HuH-7.5 (cell line): ENCODE measurements at regions not wholly inside any gene's neighbourhood (a gene's known extent, or its start where the extent isn't known, plus 50 kb on each side); places are given as distances from the start of the nearest gene placed in this dataset.

ENCODE experiments used
- DNase-seq: peaks from one replicate; pipeline ENCODE4 v3.0.0; 2011; ENCODE audit warnings: low spot score

GRCh38 chr16:51085271-51085670 is 65.8 kb downstream of the SALL1 start:
- no peak for DNase-seq

- DNase-seq, result no peak
Measured at GRCh38 chr16:51084074-51084928, 66.8 kb downstream of the SALL1 start.

- no peak for DNase-seq
Measured at GRCh38 chr16:51072591-51072990, 78.5 kb downstream of the SALL1 start.

GRCh38 chr16:51071326-51071725 is 79.7 kb downstream of the SALL1 start:
- DNase-seq, result no peak

DNA sequence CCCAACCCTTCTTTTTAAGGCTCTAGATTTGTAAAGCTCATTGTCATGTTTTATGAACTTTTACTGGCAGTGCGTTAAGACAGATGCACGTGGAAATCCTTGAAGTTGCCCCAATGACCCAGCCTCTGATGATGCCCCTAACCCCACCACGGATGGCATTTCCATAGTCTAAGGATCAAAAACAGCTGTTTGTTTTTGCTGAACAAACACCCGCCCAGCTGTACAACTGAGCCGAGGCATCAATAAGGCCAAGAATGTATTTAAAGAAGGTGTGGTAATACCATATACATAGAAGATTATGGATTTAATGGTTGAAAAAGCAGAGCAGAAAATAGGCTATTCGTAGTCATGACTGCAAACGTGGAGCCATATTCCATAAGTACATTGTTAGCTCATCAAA is 83.7 kb downstream of the SALL1 start:
- DNase-seq, result no peak

GRCh38 chr16:51062039-51062438 is 89.0 kb downstream of the SALL1 start:
- no peak for DNase-seq

GRCh38 chr16:51061328-51061727 is 89.7 kb downstream of the SALL1 start:
- DNase-seq, result no peak

DNA sequence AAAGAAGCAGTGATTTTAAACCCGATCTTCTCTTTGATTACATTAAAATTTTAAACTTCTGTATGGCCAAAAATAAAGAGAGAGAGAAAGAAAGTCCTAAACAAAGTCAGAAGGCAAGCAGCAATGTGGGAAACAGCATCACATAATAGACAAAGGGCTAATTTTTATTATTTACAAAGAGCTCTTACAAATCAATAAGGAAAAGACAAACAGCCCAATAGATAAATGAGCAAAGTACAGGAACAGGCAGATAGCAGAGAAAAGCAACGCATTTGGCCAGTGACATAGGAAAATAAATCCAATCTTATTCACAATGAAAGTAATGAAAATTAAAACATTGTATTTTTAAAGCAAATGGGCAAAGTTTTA is 93.1 kb downstream of the SALL1 start:
- no peak for DNase-seq

DNA sequence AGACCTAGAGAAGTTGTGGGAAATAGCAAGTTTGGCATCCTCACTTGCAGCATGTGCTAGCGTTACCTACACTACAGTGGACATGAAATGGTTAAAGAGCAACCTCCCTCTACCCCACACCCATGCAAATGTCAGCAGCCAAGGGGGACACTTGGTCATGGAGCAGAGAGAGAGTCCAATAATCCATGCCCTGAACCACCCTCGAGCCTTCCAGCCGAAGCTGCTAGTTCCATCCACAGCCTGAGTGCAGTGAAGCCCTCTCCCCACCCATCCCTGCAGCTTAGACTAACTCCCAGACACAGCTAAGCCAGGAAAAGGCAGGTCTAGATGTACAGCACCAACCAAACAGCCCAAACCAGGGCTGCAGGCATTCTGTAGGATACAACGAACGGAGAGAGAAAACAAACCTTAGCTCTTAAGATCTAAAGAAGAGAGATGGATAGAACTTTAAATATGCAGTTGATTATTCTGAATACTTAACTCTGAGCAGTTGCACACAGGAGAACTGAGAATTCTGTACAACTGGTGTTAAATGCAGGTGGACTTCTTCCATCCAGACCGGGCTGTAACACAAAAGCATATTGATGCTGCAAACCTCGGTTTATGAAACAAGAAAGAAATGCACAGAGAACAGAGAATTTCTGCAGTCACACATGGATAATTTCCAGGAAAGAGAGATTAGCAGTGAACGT is 93.8 kb downstream of the SALL1 start:
- no peak for DNase-seq

GRCh38 chr16:51056331-51056730 is 94.7 kb downstream of the SALL1 start:
- DNase-seq, result no peak

- DNase-seq, result no peak
Measured at GRCh38 chr16:51055434-51055833, 95.6 kb downstream of the SALL1 start.

DNA sequence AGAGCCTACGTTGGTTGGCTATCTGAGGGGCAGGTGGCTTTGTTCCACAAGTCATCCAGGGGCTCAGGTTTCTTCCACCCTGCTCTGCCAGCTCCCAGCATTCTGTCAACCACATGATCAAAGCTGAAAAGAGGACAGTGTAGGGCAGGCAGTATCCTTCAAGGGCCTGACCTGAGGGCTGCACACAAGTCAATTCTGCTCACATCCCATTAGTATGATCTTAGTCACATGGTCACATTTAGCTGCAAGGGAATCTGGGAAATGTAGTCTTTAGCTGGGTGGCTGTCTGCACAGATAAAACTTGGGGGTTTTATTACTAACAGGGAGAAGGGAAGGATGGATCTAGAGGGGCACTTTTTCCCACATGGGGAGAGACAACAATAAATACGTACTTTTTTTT is 97.3 kb downstream of the SALL1 start:
- DNase-seq, result no peak

- DNase-seq, result no peak
Measured at GRCh38 chr16:51051671-51052070, 99.4 kb downstream of the SALL1 start.

DNA sequence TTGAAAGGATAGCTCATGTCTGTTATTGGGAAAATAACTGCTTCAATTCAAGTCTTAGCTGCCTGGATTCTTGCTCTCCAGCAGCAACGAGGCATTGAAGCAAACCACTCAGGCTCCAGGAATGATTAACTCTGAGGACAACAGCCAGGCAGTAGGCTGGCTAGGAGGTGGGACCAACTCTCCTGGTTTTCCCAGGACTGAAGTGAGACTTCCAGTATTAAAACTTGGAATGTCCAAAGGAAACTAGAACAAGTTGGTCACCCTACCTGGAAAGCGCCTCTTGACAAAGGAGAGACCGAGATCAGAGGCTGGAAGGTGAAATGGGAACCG is 100.7 kb downstream of the SALL1 start:
- no peak for DNase-seq

GRCh38 chr16:51049678-51050376 is 101.2 kb downstream of the SALL1 start:
- DNase-seq, result no peak

GRCh38 chr16:51049276-51049675 is 101.8 kb downstream of the SALL1 start:
- DNase-seq, result no peak

GRCh38 chr16:51048544-51048943 is 102.5 kb downstream of the SALL1 start:
- no peak for DNase-seq

DNA sequence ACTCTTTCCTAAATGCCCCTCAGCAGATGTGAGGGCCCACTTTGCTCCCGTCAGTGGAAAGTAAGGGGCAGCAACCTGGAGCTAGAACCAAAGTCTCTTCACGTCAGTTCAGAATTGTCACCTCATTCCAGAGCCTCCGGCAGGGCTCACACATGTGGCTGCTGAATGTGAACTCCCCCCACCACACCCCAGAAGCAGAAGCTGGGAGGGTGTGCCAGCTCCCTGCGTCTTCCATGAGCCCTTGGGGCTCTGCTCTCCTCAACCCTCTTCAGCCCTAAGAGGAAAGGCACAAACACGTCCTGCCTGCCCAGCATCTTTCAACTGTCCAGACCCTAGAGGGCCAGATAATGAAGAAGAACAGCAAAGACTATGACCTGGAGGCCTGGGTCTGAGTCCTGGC is 105.3 kb downstream of the SALL1 start:
- no peak for DNase-seq

GRCh38 chr16:51045186-51045585 is 105.9 kb downstream of the SALL1 start:
- no peak for DNase-seq

DNA sequence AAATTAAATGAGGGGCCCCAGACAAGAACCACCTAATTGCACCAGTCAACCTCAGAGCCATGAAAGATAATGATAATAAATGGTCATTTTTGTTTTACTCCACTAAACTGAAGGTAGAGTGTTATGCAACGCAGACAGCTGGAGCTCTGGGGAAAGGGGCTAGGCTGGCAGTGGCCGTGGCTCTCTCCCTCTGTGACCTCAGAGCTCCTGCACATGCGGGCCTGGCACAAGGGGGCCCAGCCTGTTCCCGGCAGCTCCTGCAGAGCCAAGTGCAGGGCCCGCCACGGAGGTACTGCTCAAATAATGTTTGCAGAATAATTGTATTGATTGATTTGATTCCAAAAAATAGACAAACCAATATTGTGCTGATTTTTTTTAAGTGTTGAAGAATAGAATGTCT is 109.5 kb downstream of the SALL1 start:
- DNase-seq, result no peak

DNA sequence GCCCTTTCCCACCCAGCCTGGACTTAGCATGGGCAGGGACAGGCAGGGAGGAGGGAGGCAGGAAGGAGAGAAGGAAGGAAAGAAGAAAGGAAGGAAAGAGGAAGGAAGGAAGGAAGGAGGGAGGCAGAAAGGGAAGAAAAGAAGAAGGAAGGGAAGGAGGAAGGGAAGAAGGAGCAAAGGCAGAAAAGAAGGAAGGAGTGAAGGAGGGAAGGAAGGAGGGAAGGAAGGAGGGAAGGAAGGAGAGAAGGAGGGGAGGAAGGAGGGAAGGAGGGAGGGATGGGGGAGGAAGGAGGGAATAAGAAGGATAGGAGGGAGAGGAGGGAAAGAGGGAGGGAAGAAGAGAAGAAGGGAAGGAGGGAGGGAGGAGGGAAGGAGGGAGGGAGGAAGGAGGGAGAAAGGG is 110.4 kb downstream of the SALL1 start:
- DNase-seq, result no peak

- no peak for DNase-seq
Measured at GRCh38 chr16:51039638-51040331, 111.3 kb downstream of the SALL1 start.

DNA sequence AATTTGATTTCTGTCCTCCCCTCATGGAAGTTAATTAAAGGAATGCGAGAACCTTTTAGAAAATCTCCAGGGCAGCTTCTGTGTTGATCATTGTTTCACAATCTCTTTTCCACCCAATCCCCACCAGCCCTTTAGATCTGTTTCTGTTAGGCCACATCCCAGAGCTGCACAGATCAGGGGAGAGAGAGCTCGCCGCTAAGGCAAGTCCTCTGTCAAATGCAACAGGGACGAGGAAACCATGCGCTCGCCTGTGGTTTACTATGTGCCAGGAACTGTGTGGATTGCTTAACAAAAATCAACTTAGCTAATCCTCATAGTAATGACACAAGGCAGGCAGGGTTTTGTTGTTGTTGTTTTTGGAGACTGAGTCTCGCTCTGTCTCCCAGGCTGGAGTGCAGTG is 115.4 kb downstream of the SALL1 start:
- no peak for DNase-seq
